ENCODE measurements at regions not wholly inside any gene's neighbourhood (a gene's known extent, or its start where the extent isn't known, plus 50 kb on each side); places are given as distances from the start of the nearest gene placed in this dataset.
A peak's percentile ranks its signal among the peaks of the same experiment; 100 is the strongest.
"Not testable (repeated sequence)": the region's sequence is repeated elsewhere in the genome, so short reads cannot be mapped to it uniquely, and the experiment has no call there.

DNA sequence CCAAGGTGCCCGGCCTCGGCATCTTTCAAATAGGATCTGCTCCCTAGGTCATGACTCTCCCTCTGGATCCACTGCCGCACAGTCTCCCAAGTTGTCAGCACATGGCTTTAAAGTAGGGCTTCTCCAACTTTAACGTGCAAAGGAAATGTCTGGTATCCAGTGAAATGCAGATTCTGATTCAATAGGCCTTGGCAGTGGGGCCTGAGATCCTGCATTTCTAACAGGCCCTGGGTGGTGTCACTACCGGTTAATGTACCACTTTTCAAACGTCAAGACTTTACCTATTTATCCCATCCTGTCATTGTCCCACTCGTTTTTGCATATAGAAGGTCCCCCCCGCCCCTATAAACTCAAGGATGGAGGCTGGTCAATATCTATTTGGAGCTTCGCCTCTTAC is 137.6 kb upstream of the ZNF618 start:
- Histone ChIP-seq H3K4me3 (no peak overlapping the region), H3K4me1 (replicated peaks in 1 of 2) (no peaks in the 10 kb centered on the region), H3K27ac (no peak overlapping the region)
- 20 to 75% (median 41%) methylated on average over 1 to 7 of the region's 9 CpGs for WGBS, 10 experiments
- no peak for ATAC-seq (replicated peaks in 6 of 8)
- in situ Hi-C loops (cut with MboI; ENCODE audit: low pct_unique_long_range_greater_than_20kb in 2 of 9, low sequenced_read_pairs in 9 of 9, unreplicated experiment in 9 of 9): loop anchor here in 2 of 9 experiments (25.0 kb wide), 2 partner anchors 299 to 549 kb away; no protein-coding TSS in a partner anchor

- no peaks in the 10 kb centered on the region for H3K4me1 ChIP-seq (replicated peaks in 1 of 2)
- peak in 1 of 8 experiments; percentile 28 for ATAC-seq (replicated peaks in 6 of 8)
- WGBS, 10 experiments: 0 to 100% (median 59%) methylated on average over 1 to 6 of the region's 6 CpGs
- in situ Hi-C loops (cut with MboI; ENCODE audit: low pct_unique_long_range_greater_than_20kb in 2 of 9, low sequenced_read_pairs in 9 of 9, unreplicated experiment in 9 of 9): loop anchor here in 2 of 9 experiments (25.0 kb wide), 2 partner anchors 298 to 548 kb away; no protein-coding TSS in a partner anchor
- H3K27ac ChIP-seq: no peak overlapping the region
- H3K4me3 ChIP-seq: no peak overlapping the region
These were observed 137.1 kb upstream of the ZNF618 start for GRCh38 chr9:113738893-113739604.

DNA sequence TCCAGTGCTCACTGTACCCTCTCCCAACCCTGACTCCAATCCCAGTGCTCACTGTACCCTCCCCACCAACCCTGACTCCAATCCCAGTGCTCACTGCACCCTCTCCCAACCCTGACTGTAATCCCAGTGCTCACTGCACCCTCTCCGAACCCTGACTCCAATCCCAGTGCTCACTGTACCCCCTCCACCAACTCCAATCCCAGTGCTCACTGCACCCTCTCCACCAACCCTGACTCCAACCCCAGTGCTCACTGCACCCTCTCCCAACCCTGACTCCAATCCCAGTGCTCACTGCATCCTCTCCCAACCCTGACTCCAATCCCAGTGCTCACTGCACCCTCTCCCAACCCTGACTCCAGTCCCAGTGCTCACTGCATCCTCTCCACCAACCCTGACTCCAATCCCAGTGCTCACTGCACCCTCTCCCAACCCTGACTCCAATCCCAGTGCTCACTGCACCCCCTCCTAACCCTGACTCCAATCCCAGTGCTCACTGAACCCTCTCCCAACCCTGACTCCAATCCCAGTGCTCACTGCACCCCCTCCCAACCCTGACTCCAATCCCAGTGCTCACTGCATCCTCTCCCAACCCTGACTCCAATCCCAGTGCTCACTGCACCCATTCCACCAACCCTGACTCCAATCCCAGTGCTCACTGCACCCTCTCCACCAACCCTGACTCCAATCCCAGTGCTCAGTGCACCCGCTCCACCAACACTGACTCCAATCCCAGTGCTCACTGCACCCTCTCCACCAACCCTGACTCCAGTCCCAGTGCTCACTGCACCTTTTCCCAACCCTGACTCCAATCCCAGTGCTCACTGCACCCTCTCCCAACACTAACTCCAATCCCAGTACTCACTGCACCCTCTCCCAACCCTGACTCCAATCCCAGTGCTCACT is 136.3 kb upstream of the ZNF618 start:
- WGBS, 10 experiments: 92 to 100% methylated on average over 1 to 2 of the region's 2 CpGs; no CpG with 5 or more reads in 8 of the 10 experiments
- not testable (repeated sequence) for ATAC-seq (replicated peaks in 6 of 8)

DNA sequence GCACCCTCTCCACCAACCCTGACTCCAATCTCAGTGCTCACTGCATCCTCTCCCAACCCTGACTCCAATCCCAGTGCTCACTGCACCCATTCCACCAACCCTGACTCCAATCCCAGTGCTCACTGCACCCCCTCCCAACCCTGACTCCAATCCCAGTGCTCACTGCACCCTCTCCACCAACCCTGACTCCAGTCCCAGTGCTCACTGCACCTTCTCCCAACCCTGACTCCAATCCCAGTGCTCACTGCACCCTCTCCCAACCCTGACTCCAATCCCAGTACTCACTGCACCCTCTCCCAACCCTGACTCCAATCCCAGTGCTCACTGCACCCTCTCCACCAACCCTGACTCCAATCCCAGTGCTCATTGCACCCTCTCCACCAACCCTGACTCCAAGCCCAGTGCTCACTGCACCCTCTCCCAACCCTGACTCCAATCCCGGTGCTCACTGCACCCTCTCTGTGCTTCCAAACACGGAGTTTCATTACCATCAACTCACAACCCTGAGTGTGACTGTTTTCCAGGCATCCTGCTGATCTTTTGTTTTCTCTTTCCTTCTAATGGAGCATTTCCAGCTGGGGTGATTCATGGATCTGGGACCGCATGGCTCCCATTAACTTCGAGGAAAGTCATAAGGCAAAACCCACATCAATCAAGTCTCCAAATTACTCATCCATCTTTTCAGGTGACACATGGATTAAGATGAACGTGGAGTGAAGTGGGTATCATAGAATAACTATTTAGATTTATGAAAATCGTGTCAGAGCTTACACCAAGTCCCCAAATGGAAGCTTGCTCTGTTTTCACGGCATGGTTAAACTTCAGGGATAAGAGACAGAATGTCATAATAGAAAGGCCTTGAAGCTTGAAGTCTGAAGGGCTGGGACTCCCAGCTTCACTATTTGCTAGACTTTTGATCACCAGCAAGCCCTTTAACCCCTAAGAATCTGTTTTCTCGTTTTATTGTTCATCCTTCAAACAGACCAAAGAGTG is 135.3 kb upstream of the ZNF618 start:
- not testable (repeated sequence) for H3K4me1 ChIP-seq (replicated peaks in 1 of 2); H3K4me3 ChIP-seq; H3K27ac ChIP-seq
- WGBS, 10 experiments: 13 to 69% (median 38%) methylated on average over 2 to 8 of the region's 8 CpGs; no CpG with 5 or more reads in 1 of the 10 experiments
- in situ Hi-C loops (cut with MboI; ENCODE audit: low pct_unique_long_range_greater_than_20kb in 2 of 9, low sequenced_read_pairs in 9 of 9, unreplicated experiment in 9 of 9): loop anchor here in 2 of 9 experiments (25.0 kb wide), 2 partner anchors 296 to 546 kb away; no protein-coding TSS in a partner anchor
- ATAC-seq (replicated peaks in 6 of 8): peak in 2 of 8 experiments; percentile 25 to 48

More for the DNA sequence above, 136.3 kb upstream of the ZNF618 start:
- not testable (repeated sequence) for H3K27ac ChIP-seq; H3K4me1 ChIP-seq (replicated peaks in 1 of 2); H3K4me3 ChIP-seq
- in situ Hi-C loops (cut with MboI; ENCODE audit: low pct_unique_long_range_greater_than_20kb in 2 of 9, low sequenced_read_pairs in 9 of 9, unreplicated experiment in 9 of 9): loop anchor here in 2 of 9 experiments (25.0 kb wide), 2 partner anchors 297 to 547 kb away; no protein-coding TSS in a partner anchor

DNA sequence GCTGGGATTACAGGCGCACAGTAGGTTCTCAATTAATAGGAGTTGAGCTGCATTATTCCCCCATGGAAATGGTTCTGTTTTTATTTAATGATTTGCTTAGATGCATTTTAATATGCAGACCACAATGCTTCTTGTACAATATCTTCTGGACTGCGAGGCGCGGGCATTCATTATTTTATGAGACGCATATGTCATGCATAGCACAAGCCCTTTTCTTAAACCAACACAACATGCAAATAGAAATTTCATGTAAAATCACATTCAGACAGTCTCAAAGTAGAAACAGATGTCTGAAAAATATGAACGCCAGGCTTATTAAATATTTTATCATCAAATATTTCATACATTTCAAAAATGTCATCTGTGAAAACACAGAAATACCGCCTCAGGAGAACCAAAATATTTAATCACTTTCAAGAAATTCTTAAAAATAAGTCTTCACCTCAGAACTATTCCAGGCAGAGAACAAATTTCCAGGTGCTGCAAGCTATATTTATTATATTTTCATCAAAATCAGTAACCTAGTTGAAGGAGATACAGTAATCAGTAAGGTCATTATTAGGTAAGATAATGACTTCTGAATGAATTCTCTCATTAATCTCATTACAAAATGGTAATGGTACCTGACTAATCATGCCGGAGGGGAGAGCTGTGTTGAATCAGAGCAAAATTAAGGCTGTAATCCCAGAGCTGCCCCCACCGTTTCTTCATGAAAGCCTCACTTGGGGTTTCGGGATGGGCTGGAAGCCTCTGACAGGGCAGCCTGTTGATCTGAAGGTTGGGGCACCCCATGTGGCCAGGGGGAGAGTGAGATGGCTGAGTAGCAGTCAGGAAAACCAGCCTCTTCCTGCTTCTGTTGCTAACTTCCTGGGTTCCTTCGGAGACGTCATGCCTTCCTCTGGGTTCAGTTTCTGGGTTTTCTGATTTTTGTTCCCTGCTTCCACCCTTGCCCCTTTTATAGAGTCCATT is 133.9 kb upstream of the ZNF618 start:
- ATAC-seq (replicated peaks in 6 of 8): peak in 3 of 8 experiments; percentile 47 to 89 (median 56)
- no peak overlapping the region for H3K4me3 ChIP-seq

GRCh38 chr9:113742878-113743277 is 133.2 kb upstream of the ZNF618 start:
- in situ Hi-C loops (cut with MboI; ENCODE audit: low pct_unique_long_range_greater_than_20kb in 2 of 9, low sequenced_read_pairs in 9 of 9, unreplicated experiment in 9 of 9): loop anchor here in 2 of 9 experiments (25.0 kb wide), 2 partner anchors 294 to 544 kb away; no protein-coding TSS in a partner anchor
- no peak overlapping the region for H3K4me3 ChIP-seq
- no peaks in the 10 kb centered on the region for H3K4me1 ChIP-seq (replicated peaks in 1 of 2)
- 88 to 100% (median 90%) methylated on average over 2 to 6 of the region's 6 CpGs; no CpG with 5 or more reads in 5 of the 10 experiments for WGBS, 10 experiments
- no peak overlapping the region for H3K27ac ChIP-seq
- ATAC-seq (replicated peaks in 6 of 8): peak in 4 of 8 experiments; percentile 31 to 46 (median 41)

More for the DNA sequence above, 133.9 kb upstream of the ZNF618 start:
- H3K4me1 ChIP-seq (replicated peaks in 1 of 2): no peaks in the 10 kb centered on the region
- H3K27ac ChIP-seq: no peak overlapping the region
- in situ Hi-C loops (cut with MboI; ENCODE audit: low pct_unique_long_range_greater_than_20kb in 2 of 9, low sequenced_read_pairs in 9 of 9, unreplicated experiment in 9 of 9): loop anchor here in 2 of 9 experiments (25.0 kb wide), 2 partner anchors 295 to 545 kb away; no protein-coding TSS in a partner anchor
- 2 to 95% (median 85%) methylated on average over 2 to 11 of the region's 12 CpGs; no CpG with 5 or more reads in 1 of the 10 experiments for WGBS, 10 experiments

DNA sequence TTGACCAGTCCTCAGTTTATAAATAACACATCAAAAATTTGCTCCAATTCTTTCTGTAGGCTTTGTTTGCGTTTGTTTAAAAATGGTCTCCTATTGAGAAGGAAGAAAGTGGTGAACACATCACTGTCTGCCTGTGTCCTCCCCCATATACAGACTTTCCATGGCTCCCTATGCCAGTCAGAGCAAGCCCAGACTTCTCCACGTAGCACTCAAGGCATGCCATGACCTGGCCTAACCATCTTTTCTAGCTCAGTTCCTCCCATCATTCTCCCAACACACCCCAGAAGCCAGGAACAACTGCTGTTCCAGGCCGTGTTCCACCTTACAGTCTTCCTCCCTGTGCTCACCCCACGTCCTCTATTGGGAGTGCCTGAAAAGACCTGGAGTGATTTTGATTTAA is 129.6 kb upstream of the ZNF618 start:
- no peak overlapping the region for H3K4me3 ChIP-seq
- WGBS, 10 experiments: 33 to 100% (median 67%) methylated on average over 1 to 4 of the region's 4 CpGs; no CpG with 5 or more reads in 2 of the 10 experiments
- no peaks in the 10 kb centered on the region for H3K4me1 ChIP-seq (replicated peaks in 1 of 2)
- in situ Hi-C loops (cut with MboI; ENCODE audit: low pct_unique_long_range_greater_than_20kb in 2 of 9, low sequenced_read_pairs in 9 of 9, unreplicated experiment in 9 of 9): loop anchor here in 2 of 9 experiments (25.0 kb wide), 2 partner anchors 291 to 541 kb away; no protein-coding TSS in a partner anchor
- no peak for ATAC-seq (replicated peaks in 6 of 8)
- no peak overlapping the region for H3K27ac ChIP-seq

GRCh38 chr9:113748135-113748534 is 128.0 kb upstream of the ZNF618 start:
- ATAC-seq (replicated peaks in 6 of 8): no peak
- H3K4me3 ChIP-seq: no peak overlapping the region
- in situ Hi-C loops (cut with MboI; ENCODE audit: low pct_unique_long_range_greater_than_20kb in 2 of 9, low sequenced_read_pairs in 9 of 9, unreplicated experiment in 9 of 9): loop anchor here in 2 of 9 experiments (25.0 kb wide), 2 partner anchors 289 to 539 kb away; no protein-coding TSS in a partner anchor

DNA sequence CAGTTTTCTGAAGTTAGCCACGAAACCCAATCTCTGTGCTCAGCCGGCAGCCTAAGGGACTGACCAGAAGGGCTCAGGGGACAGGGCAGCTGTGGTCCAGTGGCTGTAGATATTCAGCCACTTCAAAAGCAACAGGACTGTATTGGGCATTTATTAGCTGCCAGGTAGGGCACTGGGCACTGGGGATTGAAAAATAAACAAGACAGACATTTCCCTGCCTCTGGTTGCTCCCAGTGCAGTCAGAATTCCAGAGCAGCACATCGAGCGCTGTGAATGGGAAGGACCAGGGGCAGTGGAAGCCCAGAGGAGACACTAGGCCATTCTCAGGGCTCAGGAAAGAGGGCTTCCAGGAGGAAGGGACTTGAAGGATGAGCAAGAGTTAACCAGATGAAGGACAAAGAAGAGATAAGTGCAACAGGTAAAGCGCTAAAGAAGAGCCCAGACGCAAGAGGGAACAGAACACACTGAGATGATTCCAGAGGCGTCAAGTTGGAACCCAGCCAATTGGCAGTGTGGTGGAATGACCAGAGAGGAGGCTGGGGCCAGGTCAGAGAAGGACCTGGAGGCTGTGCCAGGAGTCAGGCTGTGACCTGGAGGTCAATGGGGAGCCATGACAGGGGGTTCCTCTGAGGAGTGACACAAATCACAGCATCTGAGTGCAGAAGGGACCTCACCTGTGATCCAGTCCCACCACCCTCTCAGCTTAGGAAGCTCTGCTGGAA is 122.5 kb upstream of the ZNF618 start:
- Histone ChIP-seq H3K27ac (no peak overlapping the region), H3K4me3 (no peak overlapping the region), H3K4me1 (replicated peaks in 1 of 2) (peaks cover 3 to 8% of the 10 kb centered on the region in 2 donors)
- 57 to 100% (median 85%) methylated on average over 1 to 6 of the region's 7 CpGs; no CpG with 5 or more reads in 1 of the 10 experiments for WGBS, 10 experiments
- no peak for ATAC-seq (replicated peaks in 6 of 8)
- in situ Hi-C loops (cut with MboI; ENCODE audit: low pct_unique_long_range_greater_than_20kb in 2 of 9, low sequenced_read_pairs in 9 of 9, unreplicated experiment in 9 of 9): loop anchor here in 1 of 9 experiments (25.0 kb wide), 1 partner anchor 284 kb away; no protein-coding TSS in a partner anchor

More at GRCh38 chr9:113748135-113748534, 128.0 kb upstream of the ZNF618 start:
- Histone ChIP-seq H3K4me1 (replicated peaks in 1 of 2) (no peaks in the 10 kb centered on the region), H3K27ac (no peak overlapping the region)

DNA sequence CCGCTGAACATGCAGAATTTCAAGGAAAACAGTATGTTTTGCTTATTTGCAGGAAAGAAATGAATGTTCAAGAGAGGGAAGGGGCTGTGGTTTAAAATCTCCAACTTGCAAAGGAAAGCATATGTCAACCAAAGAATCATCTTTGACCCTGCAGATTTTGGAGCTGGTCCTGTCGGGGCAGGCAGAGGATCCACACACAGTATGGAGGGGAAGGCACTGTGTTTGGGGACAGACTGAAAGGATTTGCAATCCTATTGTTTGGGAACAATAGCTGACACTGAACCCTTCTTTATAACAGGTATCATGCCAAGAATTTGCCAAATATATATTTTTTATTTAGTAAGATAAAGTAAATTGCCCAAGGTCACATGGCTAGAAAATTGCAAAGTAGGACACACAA is 121.4 kb upstream of the ZNF618 start:
- Histone ChIP-seq H3K27ac (no peak overlapping the region), H3K4me1 (replicated peaks in 1 of 2) (peaks cover 3 to 8% of the 10 kb centered on the region in 2 donors), H3K4me3 (no peak overlapping the region)
- ATAC-seq (replicated peaks in 6 of 8): no peak
- WGBS, 10 experiments: 8 to 88% (median 33%) methylated on average over 1 to 2 of the region's 2 CpGs; no CpG with 5 or more reads in 1 of the 10 experiments
- in situ Hi-C loops (cut with MboI; ENCODE audit: low pct_unique_long_range_greater_than_20kb in 2 of 9, low sequenced_read_pairs in 9 of 9, unreplicated experiment in 9 of 9): loop anchor here in 1 of 9 experiments (25.0 kb wide), 1 partner anchor 283 kb away; no protein-coding TSS in a partner anchor

All from motor neuron (in vitro differentiated cells).